GM06990 (cell line): ENCODE measurements at regions not wholly inside any gene's neighbourhood (a gene's known extent, or its start where the extent isn't known, plus 50 kb on each side); places are given as distances from the start of the nearest gene placed in this dataset.

Experiments
- DNase-seq: peaks from one replicate; pipeline ENCODE4 v3.0.0-alpha.2; 2011; ENCODE audit not compliant: insufficient read length; ENCODE audit errors: extremely low read depth
- H3K27me3 ChIP-seq: replicated peaks from 2 replicates; pipeline ENCODE4 v1.6.0; 2011; ENCODE audit warnings: low read length; ENCODE audit not compliant: control insufficient read depth, insufficient read depth
- H3K36me3 ChIP-seq: 2 replicates; pipeline ENCODE4 v1.5.1; 2011; ENCODE audit warnings: low read length; ENCODE audit not compliant: control insufficient read depth, insufficient read depth
- H3K4me3 ChIP-seq: replicated peaks from 2 replicates; pipeline ENCODE4 v1.5.1; 2011; ENCODE audit warnings: low read depth, mild to moderate bottlenecking, control low read depth, low read length
- TF ChIP-seq, protein P1 (sequence below): IDR thresholded peaks from 2 replicates; pipeline ENCODE4 v1.5.1; 2011; ENCODE audit warnings: low read length, control low read depth, mild to moderate bottlenecking, inconsistent platforms; ENCODE audit not compliant: insufficient read depth, poor library complexity, severe bottlenecking

DNA sequence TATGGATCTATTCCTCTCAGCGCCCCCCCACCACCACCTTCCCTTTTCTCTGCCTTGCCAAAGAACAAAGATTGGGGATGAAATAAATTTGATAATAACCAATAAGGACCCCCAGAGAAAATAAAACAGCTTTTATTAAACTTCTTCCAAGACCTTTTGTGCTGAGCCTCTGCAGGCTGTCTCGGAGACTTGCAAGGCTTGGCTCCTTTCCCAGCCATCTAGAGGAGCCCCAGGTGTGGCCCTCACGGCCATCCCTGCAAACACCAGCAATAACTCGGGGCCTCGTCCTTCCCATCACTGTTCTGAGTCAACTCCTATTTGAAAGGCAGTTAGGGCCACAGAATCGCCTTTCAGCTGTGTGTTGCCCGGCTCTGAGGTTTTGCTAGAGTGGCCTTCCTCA is 51.2 kb upstream of the LMO1 start:
- H3K4me3 ChIP-seq: no peak overlapping the region
- no peaks in the 10 kb centered on the region for H3K36me3 ChIP-seq
- H3K27me3 ChIP-seq: no peaks in the 10 kb centered on the region
- DNase-seq: no peak
- TF ChIP-seq, protein P1, sequence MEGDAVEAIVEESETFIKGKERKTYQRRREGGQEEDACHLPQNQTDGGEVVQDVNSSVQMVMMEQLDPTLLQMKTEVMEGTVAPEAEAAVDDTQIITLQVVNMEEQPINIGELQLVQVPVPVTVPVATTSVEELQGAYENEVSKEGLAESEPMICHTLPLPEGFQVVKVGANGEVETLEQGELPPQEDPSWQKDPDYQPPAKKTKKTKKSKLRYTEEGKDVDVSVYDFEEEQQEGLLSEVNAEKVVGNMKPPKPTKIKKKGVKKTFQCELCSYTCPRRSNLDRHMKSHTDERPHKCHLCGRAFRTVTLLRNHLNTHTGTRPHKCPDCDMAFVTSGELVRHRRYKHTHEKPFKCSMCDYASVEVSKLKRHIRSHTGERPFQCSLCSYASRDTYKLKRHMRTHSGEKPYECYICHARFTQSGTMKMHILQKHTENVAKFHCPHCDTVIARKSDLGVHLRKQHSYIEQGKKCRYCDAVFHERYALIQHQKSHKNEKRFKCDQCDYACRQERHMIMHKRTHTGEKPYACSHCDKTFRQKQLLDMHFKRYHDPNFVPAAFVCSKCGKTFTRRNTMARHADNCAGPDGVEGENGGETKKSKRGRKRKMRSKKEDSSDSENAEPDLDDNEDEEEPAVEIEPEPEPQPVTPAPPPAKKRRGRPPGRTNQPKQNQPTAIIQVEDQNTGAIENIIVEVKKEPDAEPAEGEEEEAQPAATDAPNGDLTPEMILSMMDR: no peak

DNA sequence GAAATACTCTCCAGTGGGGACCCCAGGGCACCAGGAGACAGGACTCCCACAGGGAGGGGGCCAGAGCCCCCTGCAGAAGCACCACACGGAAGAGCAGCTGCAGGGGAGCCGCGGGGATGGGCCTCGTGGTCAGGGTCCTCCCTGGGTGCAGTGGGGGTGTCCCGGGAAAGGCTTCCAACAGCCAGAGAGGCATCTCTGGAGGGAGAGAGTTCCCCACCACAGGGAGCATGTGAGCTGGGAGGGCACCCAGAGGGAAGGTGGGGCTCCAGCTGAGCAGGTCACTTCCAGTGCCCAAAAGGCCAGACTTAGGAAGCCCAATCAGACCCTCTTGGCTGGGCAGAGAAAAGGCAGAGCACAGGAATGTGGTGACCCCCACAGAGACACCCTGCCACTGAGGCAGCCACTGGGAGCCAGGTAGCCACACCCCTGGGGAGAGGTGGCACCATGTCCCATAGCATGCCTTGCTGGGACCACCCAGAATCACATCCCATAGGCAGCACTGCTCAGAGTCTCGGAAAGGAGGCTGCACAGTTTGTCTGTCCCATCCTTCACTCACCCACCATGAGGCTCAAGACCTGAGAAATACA is 49.9 kb upstream of the LMO1 start:
- TF ChIP-seq, protein P1: no peak
- no peak overlapping the region for H3K4me3 ChIP-seq
- no peaks in the 10 kb centered on the region for H3K27me3 ChIP-seq
- DNase-seq: no peak
- H3K36me3 ChIP-seq: no peaks in the 10 kb centered on the region
